ENCODE measurements at regions not wholly inside any gene's neighbourhood (a gene's known extent, or its start where the extent isn't known, plus 50 kb on each side); places are given as distances from the start of the nearest gene placed in this dataset.

GRCh38 chr13:80973721-80974120, 632.8 kb upstream of the SPRY2 start:
- Histone ChIP-seq H3K9ac (replicated peaks; ENCODE audit: extremely low read depth, insufficient read depth, low read length) (peak overlapping the region; percentile 23), H3K79me2 (ENCODE audit: control insufficient read depth, insufficient read depth, low read length) (no peaks in the 10 kb centered on the region), H3K4me3 (replicated peaks in 1 of 3; ENCODE audit: insufficient read depth in 1 of 3, low read depth in 1 of 3, low read length in 3 of 3) (no peak overlapping the region), H3K36me3 (ENCODE audit: control insufficient read depth in 2 of 2, extremely low read depth in 1 of 2, insufficient read depth in 2 of 2, low read length in 2 of 2) (no peaks in the 10 kb centered on the region), H3K27ac (ENCODE audit: insufficient read depth, low read depth, low read length) (peak overlapping the region; percentile 65), H2AFZ (ENCODE audit: low read depth, low read length) (no peak overlapping the region), H3K9me3 (replicated peaks; ENCODE audit: control insufficient read depth, insufficient read depth, low read length) (no peaks in the 10 kb centered on the region), H3K9me1 (replicated peaks; ENCODE audit: control insufficient read depth, extremely low read depth, insufficient read depth, low read length) (no peaks in the 10 kb centered on the region), H3K4me1 (ENCODE audit: control insufficient read depth, extremely low read depth, insufficient read depth, low read length) (peaks cover 12% of the 10 kb centered on the region), H4K20me1 (replicated peaks; ENCODE audit: control insufficient read depth, extremely low read depth, insufficient read depth, low read length) (no peaks in the 10 kb centered on the region), H3K27me3 (ENCODE audit: control insufficient read depth in 2 of 2, insufficient read depth in 2 of 2, low read length in 2 of 2) (no peaks in the 10 kb centered on the region), H3K4me2 (ENCODE audit: insufficient read depth, low read length) (no peak overlapping the region)
- POLR2A ChIA-PET, result no interaction called here
- TSS peak; percentile 87 for BruUV-seq (replicated peaks)
- DNase-seq (ENCODE audit: low read depth, low spot score) (peak; percentile 58), FAIRE-seq (peak; percentile 56)
- TF ChIP-seq MYC (IDR thresholded peaks at IDR 0.05; ENCODE audit: low read depth, low read length), result no peak
- TF ChIP-seq JUN (IDR thresholded peaks at IDR 0.05; ENCODE audit: borderline replicate concordance, insufficient read depth, insufficient read length, low read depth), result peak; percentile 34
- TF ChIP-seq FOS (IDR thresholded peaks at IDR 0.05; ENCODE audit: borderline replicate concordance, insufficient read depth, low read length), result peak; percentile 84
- TF ChIP-seq POLR2AphosphoS5 (IDR thresholded peaks at IDR 0.05; ENCODE audit: insufficient read depth, low read depth, low read length), result no peak
- TF ChIP-seq EZH2 (IDR thresholded peaks at IDR 0.05; ENCODE audit: borderline replicate concordance, low read depth, low read length, severe bottlenecking), result no peak
- no peak for TF ChIP-seq POLR2A (IDR thresholded peaks at IDR 0.05; ENCODE audit: low read depth, low read length)
- TF ChIP-seq, protein P1, sequence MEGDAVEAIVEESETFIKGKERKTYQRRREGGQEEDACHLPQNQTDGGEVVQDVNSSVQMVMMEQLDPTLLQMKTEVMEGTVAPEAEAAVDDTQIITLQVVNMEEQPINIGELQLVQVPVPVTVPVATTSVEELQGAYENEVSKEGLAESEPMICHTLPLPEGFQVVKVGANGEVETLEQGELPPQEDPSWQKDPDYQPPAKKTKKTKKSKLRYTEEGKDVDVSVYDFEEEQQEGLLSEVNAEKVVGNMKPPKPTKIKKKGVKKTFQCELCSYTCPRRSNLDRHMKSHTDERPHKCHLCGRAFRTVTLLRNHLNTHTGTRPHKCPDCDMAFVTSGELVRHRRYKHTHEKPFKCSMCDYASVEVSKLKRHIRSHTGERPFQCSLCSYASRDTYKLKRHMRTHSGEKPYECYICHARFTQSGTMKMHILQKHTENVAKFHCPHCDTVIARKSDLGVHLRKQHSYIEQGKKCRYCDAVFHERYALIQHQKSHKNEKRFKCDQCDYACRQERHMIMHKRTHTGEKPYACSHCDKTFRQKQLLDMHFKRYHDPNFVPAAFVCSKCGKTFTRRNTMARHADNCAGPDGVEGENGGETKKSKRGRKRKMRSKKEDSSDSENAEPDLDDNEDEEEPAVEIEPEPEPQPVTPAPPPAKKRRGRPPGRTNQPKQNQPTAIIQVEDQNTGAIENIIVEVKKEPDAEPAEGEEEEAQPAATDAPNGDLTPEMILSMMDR (IDR thresholded peaks at IDR 0.05; ENCODE audit: extremely low read depth in 1 of 2, insufficient read depth in 1 of 2, low read depth in 1 of 2, low read length in 2 of 2), result no peak
- no peak for TF ChIP-seq GATA2 (IDR thresholded peaks at IDR 0.05; ENCODE audit: insufficient read depth, insufficient read length, low read depth, low read length)
- TF ChIP-seq, protein P2, sequence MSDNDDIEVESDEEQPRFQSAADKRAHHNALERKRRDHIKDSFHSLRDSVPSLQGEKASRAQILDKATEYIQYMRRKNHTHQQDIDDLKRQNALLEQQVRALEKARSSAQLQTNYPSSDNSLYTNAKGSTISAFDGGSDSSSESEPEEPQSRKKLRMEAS (IDR thresholded peaks at IDR 0.05; ENCODE audit: insufficient read depth, insufficient read length), result no peak
- intact Hi-C loops (cut with micrococcal nuclease), result loop anchor here (1.0 kb wide), 3 partner anchors 11 to 1206 kb away; no protein-coding TSS in a partner anchor
- CTCF ChIA-PET, result interaction anchor here (0.7 to 2.4 kb wide), 4 partner anchors 16 to 631 kb away, joined by 3 to 7 read pairs (median 5); no protein-coding TSS in a partner anchor
- dilution Hi-C loops (cut with MboI; ENCODE audit: extremely low pct_ligation_motif_present, low sequenced_read_pairs), result no loop called here

Measured in endothelial cell of umbilical vein (primary cell).